ENCODE measurements at regions not wholly inside any gene's neighbourhood (a gene's known extent, or its start where the extent isn't known, plus 50 kb on each side); places are given as distances from the start of the nearest gene placed in this dataset.

- no peak for TF ChIP-seq POLR2A (IDR thresholded peaks at IDR 0.05)
- no peak for TF ChIP-seq CTCF (IDR thresholded peaks at IDR 0.05 in 4 of 5, conservative IDR thresholded peaks at IDR 0.05 in 1 of 5)
- Histone ChIP-seq H3K27ac (no peak overlapping the region), H3K9me3 (no peaks in the 10 kb centered on the region), H3K36me3 (no peaks in the 10 kb centered on the region), H3K4me1 (peaks cover 0 to 3% of the 10 kb centered on the region in 2 donors), H3K4me3 (no peak overlapping the region), H3K27me3 (no peaks in the 10 kb centered on the region)
- ATAC-seq (no peak), DNase-seq (no peak)
- intact Hi-C loops (cut with DNase I; ENCODE audit: low total_unique reads) = no loop called here
- in situ Hi-C loops (cut with MboI; ENCODE audit: low sequenced_read_pairs in 4 of 4) = no loop called here
Measured at GRCh38 chr1:226800763-226801380, 61.8 kb upstream of the ITPKB start.

GRCh38 chr1:226799634-226800281 is 60.7 kb upstream of the ITPKB start:
- Histone ChIP-seq H3K4me3 (no peak overlapping the region), H3K27me3 (no peaks in the 10 kb centered on the region), H3K9me3 (no peaks in the 10 kb centered on the region), H3K36me3 (no peaks in the 10 kb centered on the region), H3K4me1 (peaks cover 0 to 3% of the 10 kb centered on the region in 2 donors), H3K27ac (peak overlapping the region in 3 of 4 donors; percentile 31 to 57 (median 51))
- in situ Hi-C loops (cut with MboI; ENCODE audit: low sequenced_read_pairs in 4 of 4) = no loop called here
- TF ChIP-seq POLR2A (IDR thresholded peaks at IDR 0.05) (no peak), CTCF (IDR thresholded peaks at IDR 0.05 in 4 of 5, conservative IDR thresholded peaks at IDR 0.05 in 1 of 5) (no peak)
- DNase-seq (no peak), ATAC-seq (no peak)
- intact Hi-C loops (cut with DNase I; ENCODE audit: low total_unique reads) = no loop called here

- peaks cover 0 to 3% of the 10 kb centered on the region in 2 donors for H3K4me1 ChIP-seq
- no peaks in the 10 kb centered on the region for H3K9me3 ChIP-seq
- ATAC-seq = peak; percentile 33 to 69
- H3K4me3 ChIP-seq = no peak overlapping the region
- intact Hi-C loops (cut with DNase I; ENCODE audit: low total_unique reads) (no loop called here), in situ Hi-C loops (cut with MboI; ENCODE audit: low sequenced_read_pairs in 4 of 4) (no loop called here)
- no peaks in the 10 kb centered on the region for H3K36me3 ChIP-seq
- TF ChIP-seq CTCF (IDR thresholded peaks at IDR 0.05 in 4 of 5, conservative IDR thresholded peaks at IDR 0.05 in 1 of 5) (no peak), POLR2A (IDR thresholded peaks at IDR 0.05) (no peak)
- H3K27ac ChIP-seq = peak overlapping the region in 3 of 4 donors; percentile 31 to 57 (median 51)
- H3K27me3 ChIP-seq = no peaks in the 10 kb centered on the region
- DNase-seq = no peak
Measured at GRCh38 chr1:226798427-226799411, 59.6 kb upstream of the ITPKB start.

- no peaks in the 10 kb centered on the region for H3K27me3 ChIP-seq
- in situ Hi-C loops (cut with MboI; ENCODE audit: low sequenced_read_pairs in 4 of 4) = no loop called here
- no peak for TF ChIP-seq CTCF (IDR thresholded peaks at IDR 0.05 in 4 of 5, conservative IDR thresholded peaks at IDR 0.05 in 1 of 5)
- no peak for TF ChIP-seq POLR2A (IDR thresholded peaks at IDR 0.05)
- H3K27ac ChIP-seq = no peak overlapping the region
- H3K36me3 ChIP-seq = no peaks in the 10 kb centered on the region
- H3K9me3 ChIP-seq = no peaks in the 10 kb centered on the region
- no peak overlapping the region for H3K4me3 ChIP-seq
- ATAC-seq (no peak), DNase-seq (no peak)
- H3K4me1 ChIP-seq = peaks cover 0 to 3% of the 10 kb centered on the region in 2 donors
- intact Hi-C loops (cut with DNase I; ENCODE audit: low total_unique reads) = no loop called here
Measured at GRCh38 chr1:226797151-226797550, 58.1 kb upstream of the ITPKB start.

All from gastrocnemius medialis (tissue), 4 donors.